Liver (tissue), 3 donors: ENCODE measurements at regions not wholly inside any gene's neighbourhood (a gene's known extent, or its start where the extent isn't known, plus 50 kb on each side); places are given as distances from the start of the nearest gene placed in this dataset.

Experiments used
- CTCF ChIP-seq: fragments of 150-350 bp; IDR thresholded peaks from 2 replicates; pipeline ENCODE4 v1.5.1; 2017; ENCODE audit warnings: improper control_type of control experiment, low read depth, low read length; ENCODE audit not compliant: missing input control
- EGR1 ChIP-seq, 2 donors: IDR thresholded peaks; 2 replicates each; pipeline ENCODE4 v1.6.1; 2016 to 2018; ENCODE audit warnings: antibody characterized with exemption in 2 of 2, low read depth in 2 of 2
- MAX ChIP-seq: IDR thresholded peaks from 2 replicates; pipeline ENCODE4 v1.6.1; 2016; ENCODE audit warnings: antibody characterized with exemption
- RAD21 ChIP-seq, 2 donors: IDR thresholded peaks; 2 replicates each; pipeline ENCODE4 v1.6.1; 2016; ENCODE audit warnings: antibody characterized with exemption in 2 of 2, mild to moderate bottlenecking in 2 of 2
- TAF1 ChIP-seq: conservative IDR thresholded peaks from 2 replicates; pipeline ENCODE4 v1.6.1; 2016; ENCODE audit warnings: antibody characterized with exemption, mild to moderate bottlenecking
- YY1 ChIP-seq: IDR thresholded peaks from 2 replicates; pipeline ENCODE4 v1.6.1; 2016; ENCODE audit warnings: antibody characterized with exemption, mild to moderate bottlenecking
- ZBTB33 ChIP-seq: IDR thresholded peaks from 2 replicates; pipeline ENCODE4 v1.6.1; 2016; ENCODE audit warnings: antibody characterized with exemption
- donor health status: healthy.
- donor health status: healthy.

GRCh38 chr6:100217225-100218012 is 223.4 kb upstream of the MCHR2 start:
- TF ChIP-seq CTCF: no peak
- TF ChIP-seq RAD21 (IDR thresholded peaks at IDR 0.05): no peak
- no peak for TF ChIP-seq TAF1
- TF ChIP-seq MAX: no peak
- TF ChIP-seq YY1: no peak
- no peak for TF ChIP-seq ZBTB33
- no peak for TF ChIP-seq EGR1 (IDR thresholded peaks at IDR 0.05; ENCODE audit: low read depth in 2 of 2)
